Smooth muscle cell (in vitro differentiated cells): ENCODE measurements at regions not wholly inside any gene's neighbourhood (a gene's known extent, or its start where the extent isn't known, plus 50 kb on each side); places are given as distances from the start of the nearest gene placed in this dataset.

Experiments used
- DNase-seq: peaks from one replicate; lab custom pipeline; 2025; ENCODE audit not compliant: unreplicated experiment; lab: John Stamatoyannopoulos, UW
- H2AFZ ChIP-seq: fragments of 200-600 bp; sonication (generic); 2 replicates; pipeline ENCODE4 v1.6.0; 2016; ENCODE audit warnings: antibody characterized with exemption, low read depth, mild to moderate bottlenecking
- H3F3A ChIP-seq: fragments of 200-600 bp; sonication (generic); 2 replicates; pipeline ENCODE4 v1.6.0; 2017; ENCODE audit warnings: antibody characterized with exemption, low read depth
- H3K27ac ChIP-seq: fragments of 200-600 bp; sonication (generic); 2 replicates; pipeline ENCODE4 v1.5.1; 2016; ENCODE audit warnings: low read depth, mild to moderate bottlenecking
- H3K27me3 ChIP-seq: fragments of 200-600 bp; sonication (generic); 2 replicates; pipeline ENCODE4 v1.6.1; 2016; ENCODE audit warnings: low read depth, mild to moderate bottlenecking
- H3K36me3 ChIP-seq: fragments of 200-600 bp; sonication (generic); 2 replicates; pipeline ENCODE4 v1.5.1; 2016; ENCODE audit warnings: low read depth
- H3K4me1 ChIP-seq: fragments of 200-600 bp; sonication (generic); 2 replicates; pipeline ENCODE4 v1.5.1; 2016; ENCODE audit warnings: low read depth
- H3K4me2 ChIP-seq: fragments of 200-600 bp; sonication (generic); 2 replicates; pipeline ENCODE4 v1.6.0; 2016; ENCODE audit warnings: mild to moderate bottlenecking
- H3K4me3 ChIP-seq: fragments of 200-600 bp; sonication (generic); 2 replicates; pipeline ENCODE4 v1.5.1; 2016; ENCODE audit warnings: mild to moderate bottlenecking
- H3K79me2 ChIP-seq: fragments of 200-600 bp; sonication (generic); 2 replicates; pipeline ENCODE4 v1.6.0; 2016; ENCODE audit warnings: low read depth, mild to moderate bottlenecking
- H3K9ac ChIP-seq: fragments of 200-600 bp; sonication (generic); 2 replicates; pipeline ENCODE4 v1.6.0; 2016; ENCODE audit warnings: low read depth
- H3K9me3 ChIP-seq: fragments of 200-600 bp; sonication (generic); replicated peaks from 2 replicates; pipeline ENCODE4 v1.5.1; 2016; ENCODE audit warnings: low read depth
- H4K20me1 ChIP-seq: fragments of 200-600 bp; sonication (generic); 2 replicates; pipeline ENCODE4 v1.6.0; 2016; ENCODE audit warnings: low read depth
- CTCF ChIP-seq: fragments of 200-600 bp; sonication (generic); IDR thresholded peaks from 2 replicates; pipeline ENCODE4 v1.5.1; 2017; ENCODE audit warnings: borderline replicate concordance, mild to moderate bottlenecking, antibody characterized with exemption; ENCODE audit not compliant: insufficient read depth, poor library complexity, severe bottlenecking
- WGBS: methylation state at CpG from one replicate; pipeline ENCODE4 v1.1.7; 2016; ENCODE audit warnings: low lambda C conversion rate; 5-methylcytosine and 5-hydroxymethylcytosine counted together

DNA sequence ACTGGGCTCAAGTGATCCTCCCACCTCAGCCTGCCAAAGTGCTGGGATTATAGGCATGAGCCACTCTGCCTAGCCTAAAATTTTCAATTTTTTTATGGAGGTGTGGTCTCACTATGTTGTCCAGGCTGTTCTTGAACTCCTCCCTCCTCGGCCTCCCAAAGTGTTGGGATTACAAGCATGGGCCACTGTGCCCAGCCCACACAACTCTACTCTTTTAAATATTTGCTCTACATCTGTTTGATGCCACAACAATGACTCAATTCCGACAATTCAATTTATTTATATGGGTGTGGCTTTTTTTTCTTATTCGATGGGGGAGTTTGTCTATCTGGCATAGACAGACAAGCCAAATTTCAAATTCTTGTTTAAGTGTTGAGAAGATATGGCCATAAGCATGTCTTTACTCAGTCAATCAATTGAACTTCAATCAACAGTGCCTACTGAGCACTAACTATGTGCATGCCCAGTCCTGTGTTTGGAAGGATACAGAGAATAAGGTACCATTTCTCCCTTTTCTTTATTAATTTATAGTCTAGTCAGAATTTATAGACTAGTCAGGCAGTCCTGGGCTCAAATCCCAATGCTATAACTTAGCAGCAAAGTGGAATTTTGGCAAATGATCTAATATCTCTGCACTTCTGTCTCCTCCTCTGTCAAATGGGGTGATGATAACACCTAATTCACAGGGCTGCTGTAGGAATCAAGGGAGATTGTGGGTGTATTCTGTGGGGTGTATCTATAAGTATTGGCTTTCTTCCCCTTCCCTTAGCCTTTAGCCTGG is 54.6 kb upstream of the PIAS1 start:
- no peak overlapping the region for H3K4me3 ChIP-seq
- no peaks in the 10 kb centered on the region for H3K4me1 ChIP-seq
- no peaks in the 10 kb centered on the region for H3K9me3 ChIP-seq
- H3K79me2 ChIP-seq = no peaks in the 10 kb centered on the region
- H3F3A ChIP-seq = no peaks in the 10 kb centered on the region
- WGBS = 97% methylated on average over 3 of the region's 3 CpGs
- H3K9ac ChIP-seq = no peak overlapping the region
- no peak overlapping the region for H3K27ac ChIP-seq
- no peak overlapping the region for H3K4me2 ChIP-seq
- H3K36me3 ChIP-seq = no peaks in the 10 kb centered on the region
- TF ChIP-seq CTCF = no peak
- H2AFZ ChIP-seq = no peak overlapping the region
- H4K20me1 ChIP-seq = no peaks in the 10 kb centered on the region
- DNase-seq = no peak
- H3K27me3 ChIP-seq = no peaks in the 10 kb centered on the region

- TF ChIP-seq CTCF = no peak
- Histone ChIP-seq H3K27me3 (no peaks in the 10 kb centered on the region), H3K9me3 (no peaks in the 10 kb centered on the region), H3K4me3 (no peak overlapping the region), H2AFZ (no peak overlapping the region), H3F3A (no peaks in the 10 kb centered on the region), H3K4me1 (no peaks in the 10 kb centered on the region), H3K27ac (no peak overlapping the region), H4K20me1 (no peaks in the 10 kb centered on the region), H3K9ac (no peak overlapping the region), H3K4me2 (no peak overlapping the region), H3K79me2 (no peaks in the 10 kb centered on the region), H3K36me3 (no peaks in the 10 kb centered on the region)
- no peak for DNase-seq
These were observed 53.4 kb upstream of the PIAS1 start for GRCh38 chr15:68000754-68001153.

GRCh38 chr15:68001811-68002210 is 52.3 kb upstream of the PIAS1 start:
- no peaks in the 10 kb centered on the region for H3F3A ChIP-seq
- H3K27me3 ChIP-seq = no peaks in the 10 kb centered on the region
- no peaks in the 10 kb centered on the region for H3K36me3 ChIP-seq
- no peak overlapping the region for H3K27ac ChIP-seq
- no peak overlapping the region for H2AFZ ChIP-seq
- H3K4me1 ChIP-seq = no peaks in the 10 kb centered on the region
- no peaks in the 10 kb centered on the region for H3K79me2 ChIP-seq
- no peak for DNase-seq
- no peak for TF ChIP-seq CTCF
- no peaks in the 10 kb centered on the region for H3K9me3 ChIP-seq
- H3K9ac ChIP-seq = no peak overlapping the region
- H4K20me1 ChIP-seq = no peaks in the 10 kb centered on the region
- H3K4me2 ChIP-seq = no peak overlapping the region
- no peak overlapping the region for H3K4me3 ChIP-seq
- WGBS = 93% methylated on average over 4 of the region's 4 CpGs

DNA sequence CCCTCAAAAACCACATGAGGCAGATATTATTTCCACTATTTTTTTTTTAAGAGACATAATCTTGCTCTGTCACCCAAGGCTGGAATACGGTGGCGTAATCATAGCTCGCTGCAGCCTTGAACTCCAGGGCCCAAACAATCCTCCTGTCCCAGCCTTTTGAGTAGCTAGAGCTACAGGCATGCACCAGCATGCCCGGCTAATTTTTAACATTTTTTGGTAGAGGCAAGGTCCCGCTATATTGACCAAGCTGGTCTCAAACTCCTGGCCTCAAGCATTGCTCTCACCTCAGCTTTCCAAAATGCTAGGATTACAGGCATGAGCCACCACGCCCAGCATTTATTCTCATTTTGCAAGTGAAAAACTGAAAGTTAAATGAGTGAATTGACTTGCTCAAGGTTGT is 50.8 kb upstream of the PIAS1 start:
- H3K4me1 ChIP-seq = no peaks in the 10 kb centered on the region
- H3F3A ChIP-seq = no peaks in the 10 kb centered on the region
- 91% methylated on average over 6 of the region's 6 CpGs for WGBS
- no peak overlapping the region for H3K27ac ChIP-seq
- no peak overlapping the region for H3K4me2 ChIP-seq
- no peak for DNase-seq
- H3K9ac ChIP-seq = no peak overlapping the region
- no peak for TF ChIP-seq CTCF
- no peaks in the 10 kb centered on the region for H3K27me3 ChIP-seq
- no peak overlapping the region for H2AFZ ChIP-seq
- H3K4me3 ChIP-seq = no peak overlapping the region
- no peaks in the 10 kb centered on the region for H3K9me3 ChIP-seq
- H3K79me2 ChIP-seq = no peaks in the 10 kb centered on the region
- no peaks in the 10 kb centered on the region for H3K36me3 ChIP-seq
- H4K20me1 ChIP-seq = no peaks in the 10 kb centered on the region
